CD14-positive monocyte (primary cell): ENCODE measurements at regions not wholly inside any gene's neighbourhood (a gene's known extent, or its start where the extent isn't known, plus 50 kb on each side); places are given as distances from the start of the nearest gene placed in this dataset.

Experiments used
- DNase-seq, 3 donors: peaks; one replicate each; pipeline ENCODE4 v3.0.0-alpha.2; 2011 to 2022
- H2AFZ ChIP-seq: 2 replicates; pipeline ENCODE4 v1.6.0; 2012; ENCODE audit warnings: mild to moderate bottlenecking, low read depth, low read length, inconsistent platforms; ENCODE audit not compliant: insufficient read depth, poor library complexity, severe bottlenecking
- H3K27ac ChIP-seq, 2 donors: 1 replicate in 1 of 2; 2 replicates in 1 of 2; pipeline ENCODE4 v1.5.1; 2012 to 2013; ENCODE audit warnings: low read length in 2 of 2, control low read depth in 1 of 2, inconsistent platforms in 1 of 2, low read depth in 1 of 2, mild to moderate bottlenecking in 1 of 2
- H3K27me3 ChIP-seq, 2 donors: one replicate each; pipeline versions ENCODE4 v1.6.0 to v1.6.1; 2011 to 2013; ENCODE audit warnings: low read length in 2 of 2; ENCODE audit not compliant: control insufficient read depth in 2 of 2, insufficient read depth in 2 of 2
- H3K36me3 ChIP-seq, 2 donors: replicated peaks in 1 of 2; 1 replicate in 1 of 2; 2 replicates in 1 of 2; pipeline versions ENCODE4 v1.5.1 to v1.6.1; 2012 to 2013; ENCODE audit warnings: low read length in 2 of 2, control low read depth in 1 of 2, inconsistent platforms in 1 of 2, mild to moderate bottlenecking in 1 of 2; ENCODE audit not compliant: insufficient read depth in 2 of 2, control insufficient read depth in 1 of 2
- H3K4me1 ChIP-seq, 2 donors: 1 replicate in 1 of 2; 2 replicates in 1 of 2; pipeline versions ENCODE4 v1.5.1 to v1.6.1; 2012 to 2013; ENCODE audit warnings: low read length in 2 of 2, control low read depth in 1 of 2, inconsistent platforms in 1 of 2, mild to moderate bottlenecking in 1 of 2, moderate library complexity in 1 of 2; ENCODE audit not compliant: insufficient read depth in 2 of 2, control insufficient read depth in 1 of 2
- H3K4me2 ChIP-seq: replicated peaks from 2 replicates; pipeline ENCODE3; 2012; ENCODE audit warnings: low read length, moderate library complexity, mild to moderate bottlenecking; ENCODE audit not compliant: poor library complexity, severe bottlenecking; ENCODE audit errors: extremely low read depth
- H3K4me3 ChIP-seq, 3 experiments: fragments of 200-600 bp in 1 of 3; sonication (generic) in 1 of 3; replicated peaks in 1 of 3; 1 replicate in 2 of 3; 2 replicates in 1 of 3; pipeline ENCODE4 v1.5.1; 2011 to 2013; ENCODE audit warnings: low read length in 3 of 3, mild to moderate bottlenecking in 3 of 3, control low read depth in 2 of 3, low read depth in 2 of 3, inconsistent platforms in 1 of 3, moderate library complexity in 1 of 3
- H3K79me2 ChIP-seq: 2 replicates; pipeline ENCODE4 v1.6.0; 2012; ENCODE audit warnings: mild to moderate bottlenecking, control low read depth, inconsistent platforms, low read length, moderate library complexity; ENCODE audit not compliant: insufficient read depth
- H3K9ac ChIP-seq: 2 replicates; pipeline ENCODE4 v1.6.0; 2017; ENCODE audit warnings: low read length, mild to moderate bottlenecking; ENCODE audit not compliant: insufficient read depth, poor library complexity, severe bottlenecking
- H3K9me3 ChIP-seq, 2 donors: replicated peaks in 1 of 2; 1 replicate in 1 of 2; 2 replicates in 1 of 2; pipeline versions ENCODE4 v1.5.1 to v1.6.1; 2012 to 2013; ENCODE audit warnings: low read length in 2 of 2, control low read depth in 1 of 2; ENCODE audit not compliant: control insufficient read depth in 1 of 2, insufficient read depth in 1 of 2
- H4K20me1 ChIP-seq: 2 replicates; pipeline ENCODE4 v1.6.0; 2012; ENCODE audit warnings: mild to moderate bottlenecking, low read length, control low read depth, moderate library complexity; ENCODE audit not compliant: insufficient read depth
- H3K27ac Mint-ChIP-seq, 7 donors: one replicate each; pipeline ENCODE4 v1.8.0; 2020; ENCODE audit warnings: mild to moderate bottlenecking in 7 of 7, mixed read lengths in 7 of 7, moderate library complexity in 6 of 7, inconsistent platforms in 2 of 7
- H3K27me3 Mint-ChIP-seq, 3 donors: one replicate each; pipeline ENCODE4 v1.8.0; 2021 to 2022; ENCODE audit warnings: low read depth in 3 of 3, mild to moderate bottlenecking in 3 of 3, mixed read lengths in 3 of 3, moderate library complexity in 3 of 3, inconsistent platforms in 1 of 3
- H3K36me3 Mint-ChIP-seq, 2 donors: one replicate each; pipeline ENCODE4 v1.8.0; 2020; ENCODE audit warnings: mixed read lengths in 2 of 2, inconsistent platforms in 1 of 2, mild to moderate bottlenecking in 1 of 2
- H3K4me1 Mint-ChIP-seq: one replicate; pipeline ENCODE4 v1.8.0; 2020; ENCODE audit warnings: mild to moderate bottlenecking, mixed read lengths
- H3K4me3 Mint-ChIP-seq, 2 donors: one replicate each; pipeline ENCODE4 v1.8.0; 2020; ENCODE audit warnings: mild to moderate bottlenecking in 2 of 2, mixed read lengths in 2 of 2, moderate library complexity in 1 of 2
- H3K9me3 Mint-ChIP-seq, 7 donors: one replicate each; pipeline ENCODE4 v1.8.0; 2020 to 2022; ENCODE audit warnings: mixed read lengths in 7 of 7, mild to moderate bottlenecking in 6 of 7, moderate library complexity in 6 of 7, inconsistent platforms in 2 of 7
- WGBS: methylation state at CpG from one replicate; pipeline ENCODE4 v1.1.5; 2013; ENCODE audit warnings: missing lambda C conversion rate; ENCODE audit not compliant: insufficient coverage; 5-methylcytosine and 5-hydroxymethylcytosine counted together
- intact Hi-C, 2 donors: fragments of 100-400 bp; cut with micrococcal nuclease; formaldehyde crosslinking; loops; one replicate each; pipeline versions ENCODE4 v1.15.0 to v1.15.1; 2023
- TF ChIP-seq, protein P1 (sequence below): fragments of 200-600 bp; IDR thresholded peaks from one replicate; pipeline ENCODE4 v1.8.0; 2022; ENCODE audit warnings: antibody characterized with exemption, mild to moderate bottlenecking

DNA sequence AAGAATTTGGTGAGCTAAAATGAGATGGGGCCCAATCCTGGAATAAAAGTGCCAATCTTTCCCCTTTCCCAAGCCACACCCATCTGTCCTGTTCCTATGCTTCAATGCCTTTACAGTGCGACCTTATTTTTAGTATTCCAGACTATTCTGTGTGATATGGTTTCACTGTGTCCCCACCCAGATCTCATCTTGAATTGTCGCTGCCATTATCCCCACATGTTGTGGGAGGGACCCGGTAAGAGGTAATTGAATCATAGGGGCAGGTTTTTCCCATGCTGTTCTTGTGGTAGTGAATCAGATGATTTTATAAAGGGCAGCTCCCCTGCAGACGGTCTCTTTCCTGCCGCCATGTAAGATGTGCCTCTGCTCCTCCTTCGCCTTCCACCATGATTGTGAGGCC is 129.3 kb upstream of the KIF26B start:
- Histone ChIP-seq H3K4me3 (no peak overlapping the region), H3K79me2 (no peaks in the 10 kb centered on the region), H3K27ac (no peak overlapping the region), H3K4me1 (peaks cover 8 to 11% of the 10 kb centered on the region in 2 donors), H3K9ac (no peak overlapping the region), H3K4me2 (no peak overlapping the region), H3K9me3 (no peaks in the 10 kb centered on the region), H3K27me3 (no peaks in the 10 kb centered on the region), H3K36me3 (no peaks in the 10 kb centered on the region), H4K20me1 (no peaks in the 10 kb centered on the region), H2AFZ (no peak overlapping the region)
- H3K27me3 Mint-ChIP-seq, result peaks cover 0 to 4% (median under 1%) of the 10 kb centered on the region in 3 donors
- intact Hi-C loops, result no loop called here
- H3K9me3 Mint-ChIP-seq, result no peaks in the 10 kb centered on the region
- TF ChIP-seq, protein P1, sequence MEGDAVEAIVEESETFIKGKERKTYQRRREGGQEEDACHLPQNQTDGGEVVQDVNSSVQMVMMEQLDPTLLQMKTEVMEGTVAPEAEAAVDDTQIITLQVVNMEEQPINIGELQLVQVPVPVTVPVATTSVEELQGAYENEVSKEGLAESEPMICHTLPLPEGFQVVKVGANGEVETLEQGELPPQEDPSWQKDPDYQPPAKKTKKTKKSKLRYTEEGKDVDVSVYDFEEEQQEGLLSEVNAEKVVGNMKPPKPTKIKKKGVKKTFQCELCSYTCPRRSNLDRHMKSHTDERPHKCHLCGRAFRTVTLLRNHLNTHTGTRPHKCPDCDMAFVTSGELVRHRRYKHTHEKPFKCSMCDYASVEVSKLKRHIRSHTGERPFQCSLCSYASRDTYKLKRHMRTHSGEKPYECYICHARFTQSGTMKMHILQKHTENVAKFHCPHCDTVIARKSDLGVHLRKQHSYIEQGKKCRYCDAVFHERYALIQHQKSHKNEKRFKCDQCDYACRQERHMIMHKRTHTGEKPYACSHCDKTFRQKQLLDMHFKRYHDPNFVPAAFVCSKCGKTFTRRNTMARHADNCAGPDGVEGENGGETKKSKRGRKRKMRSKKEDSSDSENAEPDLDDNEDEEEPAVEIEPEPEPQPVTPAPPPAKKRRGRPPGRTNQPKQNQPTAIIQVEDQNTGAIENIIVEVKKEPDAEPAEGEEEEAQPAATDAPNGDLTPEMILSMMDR, result no peak
- H3K27ac Mint-ChIP-seq, result no peak overlapping the region
- H3K4me3 Mint-ChIP-seq, result no peak overlapping the region
- peaks cover 7% of the 10 kb centered on the region for H3K4me1 Mint-ChIP-seq
- no CpG with 5 or more reads among the region's 6 CpGs for WGBS
- H3K36me3 Mint-ChIP-seq, result peaks cover 0 to 3% of the 10 kb centered on the region in 2 donors
- DNase-seq, result no peak

DNA sequence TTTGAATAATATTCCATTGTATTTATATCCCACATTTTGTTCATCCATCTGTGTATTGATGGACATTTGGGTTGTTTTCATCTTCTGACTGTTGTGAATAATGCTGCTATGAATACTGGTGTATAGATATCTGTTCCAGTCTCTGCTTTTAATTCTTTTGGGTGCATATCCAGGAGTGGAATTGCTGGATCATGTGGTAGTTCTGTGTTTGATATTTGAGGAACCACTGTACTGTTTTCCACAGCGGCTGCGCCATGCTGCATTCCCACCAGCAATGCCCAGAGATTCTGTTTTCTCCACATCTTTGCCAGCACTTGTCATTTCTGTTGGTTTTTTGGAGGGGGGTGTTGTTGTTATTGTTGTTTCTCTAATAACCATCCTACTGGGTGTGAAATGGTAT is 131.6 kb upstream of the KIF26B start:
- no peaks in the 10 kb centered on the region for H3K9me3 ChIP-seq
- H3K36me3 ChIP-seq, result no peaks in the 10 kb centered on the region
- Mint-ChIP-seq H3K27me3 (no peaks in the 10 kb centered on the region), H3K27ac (no peak overlapping the region), H3K36me3 (peaks cover 0 to 3% of the 10 kb centered on the region in 2 donors), H3K4me1 (peaks cover 9% of the 10 kb centered on the region), H3K9me3 (no peaks in the 10 kb centered on the region), H3K4me3 (no peak overlapping the region)
- no peaks in the 10 kb centered on the region for H3K79me2 ChIP-seq
- H3K27ac ChIP-seq, result no peak overlapping the region
- intact Hi-C loops, result no loop called here
- no peak overlapping the region for H2AFZ ChIP-seq
- no peak overlapping the region for H3K4me3 ChIP-seq
- no peak overlapping the region for H3K4me2 ChIP-seq
- H3K27me3 ChIP-seq, result no peaks in the 10 kb centered on the region
- no peak overlapping the region for H3K9ac ChIP-seq
- no peak for DNase-seq
- no CpG with 5 or more reads among the region's 2 CpGs for WGBS
- H3K4me1 ChIP-seq, result no peaks in the 10 kb centered on the region
- no peaks in the 10 kb centered on the region for H4K20me1 ChIP-seq
- TF ChIP-seq, protein P1, result no peak
